ENCODE measurements at regions not wholly inside any gene's neighbourhood (a gene's known extent, or its start where the extent isn't known, plus 50 kb on each side); places are given as distances from the start of the nearest gene placed in this dataset.

- TF ChIP-seq POLR2A (IDR thresholded peaks at IDR 0.05) (no peak), POLR2AphosphoS5 (IDR thresholded peaks at IDR 0.05) (no peak)
- TF ChIP-seq, protein P1, sequence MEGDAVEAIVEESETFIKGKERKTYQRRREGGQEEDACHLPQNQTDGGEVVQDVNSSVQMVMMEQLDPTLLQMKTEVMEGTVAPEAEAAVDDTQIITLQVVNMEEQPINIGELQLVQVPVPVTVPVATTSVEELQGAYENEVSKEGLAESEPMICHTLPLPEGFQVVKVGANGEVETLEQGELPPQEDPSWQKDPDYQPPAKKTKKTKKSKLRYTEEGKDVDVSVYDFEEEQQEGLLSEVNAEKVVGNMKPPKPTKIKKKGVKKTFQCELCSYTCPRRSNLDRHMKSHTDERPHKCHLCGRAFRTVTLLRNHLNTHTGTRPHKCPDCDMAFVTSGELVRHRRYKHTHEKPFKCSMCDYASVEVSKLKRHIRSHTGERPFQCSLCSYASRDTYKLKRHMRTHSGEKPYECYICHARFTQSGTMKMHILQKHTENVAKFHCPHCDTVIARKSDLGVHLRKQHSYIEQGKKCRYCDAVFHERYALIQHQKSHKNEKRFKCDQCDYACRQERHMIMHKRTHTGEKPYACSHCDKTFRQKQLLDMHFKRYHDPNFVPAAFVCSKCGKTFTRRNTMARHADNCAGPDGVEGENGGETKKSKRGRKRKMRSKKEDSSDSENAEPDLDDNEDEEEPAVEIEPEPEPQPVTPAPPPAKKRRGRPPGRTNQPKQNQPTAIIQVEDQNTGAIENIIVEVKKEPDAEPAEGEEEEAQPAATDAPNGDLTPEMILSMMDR (IDR thresholded peaks at IDR 0.05), result no peak
Measured at GRCh38 chr4:11700751-11701226, 272.1 kb upstream of the HS3ST1 start.
